Globus pallidus (tissue), 1 donor: ENCODE measurements at regions not wholly inside any gene's neighbourhood (a gene's known extent, or its start where the extent isn't known, plus 50 kb on each side); places are given as distances from the start of the nearest gene placed in this dataset.
A peak's percentile ranks its signal among the peaks of the same experiment; 100 is the strongest.

Experiments
- DNase-seq: peaks from one replicate; pipeline ENCODE4 v3.0.0-alpha.2; 2015; ENCODE audit warnings: low spot score

- no peak for DNase-seq
Observed at GRCh38 chr5:34587355-34588241, 68.5 kb upstream of the RAI14 start.

GRCh38 chr5:34589832-34590231 is 66.3 kb upstream of the RAI14 start:
- DNase-seq: no peak

DNA sequence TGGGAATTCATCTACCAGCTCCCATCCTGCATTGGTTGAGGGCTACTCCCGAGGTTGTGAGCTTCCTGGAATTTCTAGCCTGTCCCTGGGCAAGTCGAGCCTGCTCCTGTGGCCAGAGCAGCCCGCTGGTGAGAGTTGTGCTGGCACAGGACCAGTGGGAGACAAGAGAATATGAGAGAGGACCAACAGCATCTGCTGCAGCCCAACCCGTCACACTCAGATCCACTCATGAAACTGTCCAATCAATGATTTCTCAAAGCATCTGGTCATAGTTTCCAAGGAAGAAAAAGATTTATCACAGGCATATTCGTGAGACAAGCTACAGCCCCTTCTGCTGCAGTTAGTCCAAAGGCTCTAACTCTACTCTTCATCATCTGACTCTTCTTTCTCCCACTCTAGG is 64.4 kb upstream of the RAI14 start:
- peak; percentile 8 for DNase-seq

- DNase-seq: no peak
Observed at GRCh38 chr5:34597034-34598027, 58.8 kb upstream of the RAI14 start.

- no peak for DNase-seq
Observed at GRCh38 chr5:34598177-34598794, 57.8 kb upstream of the RAI14 start.

DNA sequence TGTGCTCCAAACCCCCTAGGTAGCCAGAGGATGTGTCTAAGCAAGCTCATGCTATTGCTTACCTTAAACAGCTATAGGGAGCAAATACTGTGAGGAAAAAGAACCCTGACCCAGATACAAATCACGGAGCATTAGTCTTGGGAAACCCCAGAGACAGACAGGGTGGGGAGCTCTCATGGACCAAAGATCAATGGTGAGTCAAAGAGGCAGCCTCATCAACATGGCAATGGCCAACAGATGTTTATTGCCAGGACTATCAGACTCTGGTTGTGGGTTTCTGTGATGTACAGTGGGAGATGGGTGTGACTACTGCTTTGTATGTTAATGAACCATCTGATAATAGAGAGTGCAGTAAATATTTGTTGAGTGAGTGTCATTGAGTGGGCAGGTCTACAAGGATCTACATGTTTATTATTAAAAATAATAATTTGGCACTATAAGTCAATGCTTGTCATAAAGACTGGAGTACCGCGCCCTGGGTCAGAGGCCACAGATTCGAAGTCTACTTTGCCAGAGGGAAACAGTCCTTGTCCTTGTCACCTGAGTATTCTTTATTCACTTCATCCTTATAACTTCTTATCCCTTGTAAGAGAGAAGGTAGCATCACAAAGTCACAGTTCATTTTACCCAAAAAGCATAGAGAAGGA is 56.5 kb upstream of the RAI14 start:
- DNase-seq: no peak

DNA sequence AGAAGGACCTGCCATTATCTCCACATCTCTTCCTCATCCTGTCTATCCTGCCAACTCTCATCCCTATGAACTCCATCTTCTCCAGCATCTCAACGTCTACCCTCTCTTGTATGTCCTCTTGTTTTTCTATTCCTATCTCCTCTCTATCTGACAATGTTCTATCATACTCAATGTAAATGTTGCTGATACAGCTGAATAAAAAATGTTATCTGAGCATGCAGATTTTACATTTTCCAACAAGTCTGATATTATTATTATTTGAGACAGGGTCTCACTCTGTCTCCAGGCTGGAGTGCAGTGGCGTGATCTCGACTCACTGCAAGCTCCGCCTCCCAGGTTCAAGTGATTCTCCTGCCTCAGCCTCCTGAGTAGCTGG is 56.0 kb upstream of the RAI14 start:
- DNase-seq: no peak

GRCh38 chr5:34603378-34603777 is 52.8 kb upstream of the RAI14 start:
- no peak for DNase-seq

GRCh38 chr5:34604119-34604675 is 51.9 kb upstream of the RAI14 start:
- no peak for DNase-seq

DNA sequence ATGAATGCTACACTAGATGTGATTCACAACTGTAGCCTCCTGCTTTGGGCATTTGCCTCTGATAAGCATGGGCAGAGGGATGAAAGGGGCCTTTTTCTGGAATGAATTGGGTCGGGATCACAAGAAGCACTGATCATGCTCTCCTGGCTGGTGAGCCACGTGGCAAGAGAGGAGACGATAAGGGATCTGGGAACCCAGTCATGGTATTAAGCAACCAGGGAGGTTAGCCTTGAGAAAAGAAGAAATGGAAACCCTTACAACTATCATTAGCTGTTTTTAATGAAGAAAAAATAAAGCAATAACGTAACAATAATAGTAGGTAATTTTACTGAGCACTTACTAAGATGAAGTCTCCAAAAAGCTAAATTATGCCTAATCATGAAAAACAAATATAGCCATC is 50.0 kb upstream of the RAI14 start:
- no peak for DNase-seq
